ENCODE measurements at regions not wholly inside any gene's neighbourhood (a gene's known extent, or its start where the extent isn't known, plus 50 kb on each side); places are given as distances from the start of the nearest gene placed in this dataset.

DNA sequence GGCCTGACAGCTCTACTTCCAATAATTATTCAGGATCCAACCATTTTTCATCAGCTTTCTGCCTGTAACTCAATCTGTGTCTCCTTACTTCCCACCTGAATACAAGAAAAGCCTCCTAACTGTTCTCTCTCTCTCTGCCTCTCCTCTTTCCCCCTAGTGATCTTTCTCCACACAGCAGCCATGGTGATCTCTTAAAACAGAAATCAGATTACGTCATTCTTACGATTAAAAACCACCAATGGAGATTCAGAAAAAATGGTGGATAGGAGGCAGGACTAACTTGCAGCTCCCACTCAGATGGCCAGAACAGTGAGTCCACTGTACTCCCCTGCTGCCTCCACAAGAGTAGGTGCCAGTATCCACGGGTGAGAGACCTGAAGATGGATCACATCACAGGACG is 431.7 kb downstream of the MBD2 start:
- TF ChIP-seq, protein P1, sequence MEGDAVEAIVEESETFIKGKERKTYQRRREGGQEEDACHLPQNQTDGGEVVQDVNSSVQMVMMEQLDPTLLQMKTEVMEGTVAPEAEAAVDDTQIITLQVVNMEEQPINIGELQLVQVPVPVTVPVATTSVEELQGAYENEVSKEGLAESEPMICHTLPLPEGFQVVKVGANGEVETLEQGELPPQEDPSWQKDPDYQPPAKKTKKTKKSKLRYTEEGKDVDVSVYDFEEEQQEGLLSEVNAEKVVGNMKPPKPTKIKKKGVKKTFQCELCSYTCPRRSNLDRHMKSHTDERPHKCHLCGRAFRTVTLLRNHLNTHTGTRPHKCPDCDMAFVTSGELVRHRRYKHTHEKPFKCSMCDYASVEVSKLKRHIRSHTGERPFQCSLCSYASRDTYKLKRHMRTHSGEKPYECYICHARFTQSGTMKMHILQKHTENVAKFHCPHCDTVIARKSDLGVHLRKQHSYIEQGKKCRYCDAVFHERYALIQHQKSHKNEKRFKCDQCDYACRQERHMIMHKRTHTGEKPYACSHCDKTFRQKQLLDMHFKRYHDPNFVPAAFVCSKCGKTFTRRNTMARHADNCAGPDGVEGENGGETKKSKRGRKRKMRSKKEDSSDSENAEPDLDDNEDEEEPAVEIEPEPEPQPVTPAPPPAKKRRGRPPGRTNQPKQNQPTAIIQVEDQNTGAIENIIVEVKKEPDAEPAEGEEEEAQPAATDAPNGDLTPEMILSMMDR (conservative IDR thresholded peaks at IDR 0.05; ENCODE audit: low read depth, low read length): no peak
- TF ChIP-seq CEBPB (IDR thresholded peaks at IDR 0.05; ENCODE audit: low read depth, low read length) (no peak), POLR2A (IDR thresholded peaks at IDR 0.05; ENCODE audit: low read depth, low read length) (no peak), RCOR1 (IDR thresholded peaks at IDR 0.05; ENCODE audit: insufficient replicate concordance, low read length) (no peak), MAZ (IDR thresholded peaks at IDR 0.05; ENCODE audit: borderline replicate concordance, low read depth, low read length) (no peak), FOS (IDR thresholded peaks at IDR 0.05; ENCODE audit: low read depth, low read length) (no peak), SMC3 (IDR thresholded peaks at IDR 0.05; ENCODE audit: low read depth, low read length) (no peak), CHD1 (IDR thresholded peaks at IDR 0.05; ENCODE audit: low read depth, low read length) (no peak)
- TF ChIP-seq, protein P2, sequence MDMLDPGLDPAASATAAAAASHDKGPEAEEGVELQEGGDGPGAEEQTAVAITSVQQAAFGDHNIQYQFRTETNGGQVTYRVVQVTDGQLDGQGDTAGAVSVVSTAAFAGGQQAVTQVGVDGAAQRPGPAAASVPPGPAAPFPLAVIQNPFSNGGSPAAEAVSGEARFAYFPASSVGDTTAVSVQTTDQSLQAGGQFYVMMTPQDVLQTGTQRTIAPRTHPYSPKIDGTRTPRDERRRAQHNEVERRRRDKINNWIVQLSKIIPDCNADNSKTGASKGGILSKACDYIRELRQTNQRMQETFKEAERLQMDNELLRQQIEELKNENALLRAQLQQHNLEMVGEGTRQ (IDR thresholded peaks at IDR 0.05; ENCODE audit: low read depth, low read length): no peak
- TF ChIP-seq, protein P3, sequence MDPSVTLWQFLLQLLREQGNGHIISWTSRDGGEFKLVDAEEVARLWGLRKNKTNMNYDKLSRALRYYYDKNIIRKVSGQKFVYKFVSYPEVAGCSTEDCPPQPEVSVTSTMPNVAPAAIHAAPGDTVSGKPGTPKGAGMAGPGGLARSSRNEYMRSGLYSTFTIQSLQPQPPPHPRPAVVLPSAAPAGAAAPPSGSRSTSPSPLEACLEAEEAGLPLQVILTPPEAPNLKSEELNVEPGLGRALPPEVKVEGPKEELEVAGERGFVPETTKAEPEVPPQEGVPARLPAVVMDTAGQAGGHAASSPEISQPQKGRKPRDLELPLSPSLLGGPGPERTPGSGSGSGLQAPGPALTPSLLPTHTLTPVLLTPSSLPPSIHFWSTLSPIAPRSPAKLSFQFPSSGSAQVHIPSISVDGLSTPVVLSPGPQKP (IDR thresholded peaks at IDR 0.05; ENCODE audit: borderline replicate concordance, low read depth, low read length): no peak

Data from IMR-90 (cell line).